GM08714 (cell line): ENCODE measurements at regions not wholly inside any gene's neighbourhood (a gene's known extent, or its start where the extent isn't known, plus 50 kb on each side); places are given as distances from the start of the nearest gene placed in this dataset.
"Not testable (repeated sequence)": the region's sequence is repeated elsewhere in the genome, so short reads cannot be mapped to it uniquely, and the experiment has no call there.

Source experiments
- H3K4me3 ChIP-seq: fragments of 200-500 bp; sonication (Bioruptor generic); 2 replicates; pipeline ENCODE4 v1.5.1; 2014; ENCODE audit warnings: mild to moderate bottlenecking, low read length, inconsistent platforms
- ZNF274 ChIP-seq: IDR thresholded peaks from 2 replicates; pipeline ENCODE4 v1.6.1; 2012; ENCODE audit warnings: mild to moderate bottlenecking, low read depth, low read length

- no peak for TF ChIP-seq ZNF274
Measured at GRCh38 chr3:72627271-72627670, 221.0 kb downstream of the SHQ1 start.

GRCh38 chr3:72625602-72626337 is 222.5 kb downstream of the SHQ1 start:
- TF ChIP-seq ZNF274, result no peak
- no peak overlapping the region for H3K4me3 ChIP-seq

More at GRCh38 chr3:72627271-72627670, 221.0 kb downstream of the SHQ1 start:
- no peak overlapping the region for H3K4me3 ChIP-seq

GRCh38 chr3:72624656-72625055 is 223.6 kb downstream of the SHQ1 start:
- H3K4me3 ChIP-seq, result no peak overlapping the region
- TF ChIP-seq ZNF274, result no peak

GRCh38 chr3:72618739-72619138 is 229.5 kb downstream of the SHQ1 start:
- H3K4me3 ChIP-seq, result no peak overlapping the region
- TF ChIP-seq ZNF274, result no peak

- no peak overlapping the region for H3K4me3 ChIP-seq
- TF ChIP-seq ZNF274, result no peak
Measured at GRCh38 chr3:72617424-72618024, 230.7 kb downstream of the SHQ1 start.

GRCh38 chr3:72615776-72616175 is 232.5 kb downstream of the SHQ1 start:
- no peak for TF ChIP-seq ZNF274

GRCh38 chr3:72615182-72615581 is 233.1 kb downstream of the SHQ1 start:
- H3K4me3 ChIP-seq, result no peak overlapping the region
- TF ChIP-seq ZNF274, result no peak

More at GRCh38 chr3:72615776-72616175, 232.5 kb downstream of the SHQ1 start:
- H3K4me3 ChIP-seq, result no peak overlapping the region

GRCh38 chr3:72614394-72615074 is 233.7 kb downstream of the SHQ1 start:
- no peak for TF ChIP-seq ZNF274
- H3K4me3 ChIP-seq, result no peak overlapping the region

- TF ChIP-seq ZNF274, result no peak
- H3K4me3 ChIP-seq, result no peak overlapping the region
Measured at GRCh38 chr3:72613871-72614270, 234.4 kb downstream of the SHQ1 start.

GRCh38 chr3:72609114-72609513 is 239.1 kb downstream of the SHQ1 start:
- H3K4me3 ChIP-seq, result not testable (repeated sequence)

GRCh38 chr3:72606005-72606800 is 242.0 kb downstream of the SHQ1 start:
- no peak for TF ChIP-seq ZNF274

GRCh38 chr3:72604328-72604727 is 243.9 kb downstream of the SHQ1 start:
- no peak for TF ChIP-seq ZNF274
- no peak overlapping the region for H3K4me3 ChIP-seq

More at GRCh38 chr3:72606005-72606800, 242.0 kb downstream of the SHQ1 start:
- H3K4me3 ChIP-seq, result no peak overlapping the region

GRCh38 chr3:72601983-72602750 is 246.1 kb downstream of the SHQ1 start:
- H3K4me3 ChIP-seq, result no peak overlapping the region
- TF ChIP-seq ZNF274, result no peak
